SK-N-SH (cell line): ENCODE measurements at regions not wholly inside any gene's neighbourhood (a gene's known extent, or its start where the extent isn't known, plus 50 kb on each side); places are given as distances from the start of the nearest gene placed in this dataset.

Experiments
- CTCF ChIA-PET: fragments of 300-600, 350-600 bp; formaldehyde crosslinking; extraction: SDS; loops from one replicate; lab custom pipeline; 2021; lab: Yijun Ruan, JAX
- POLR2A ChIA-PET: fragments of 350-600 bp; sonication (Branson Sonifier 250); formaldehyde crosslinking; extraction: SDS; loops from one replicate; lab custom pipeline; 2020; ENCODE audit warnings: antibody characterized with exemption, inconsistent platforms; lab: Yijun Ruan, JAX
- DNase-seq: peaks from one replicate; pipeline ENCODE4 v3.0.0; 2012
- H2AFZ ChIP-seq: fragments of 200-600 bp; sonication (generic); 2 replicates; pipeline ENCODE4 v1.8.1; 2016; ENCODE audit warnings: antibody characterized with exemption, mild to moderate bottlenecking, low read depth
- H3F3A ChIP-seq: fragments of 200-600 bp; sonication (generic); replicated peaks from 2 replicates; pipeline ENCODE3; 2016; ENCODE audit warnings: antibody characterized with exemption, mild to moderate bottlenecking; ENCODE audit not compliant: insufficient read depth
- H3K27ac ChIP-seq, 2 experiments: fragments of 200-500 bp in 1 of 2; fragments of 200-600 bp in 1 of 2; sonication (Bioruptor generic) in 1 of 2; sonication (generic), shearing (Covaris generic) in 1 of 2; 2 replicates each; pipeline versions ENCODE4 v1.5.1 to v1.6.1; 2014 to 2016; ENCODE audit warnings: low read depth in 2 of 2, inconsistent platforms in 1 of 2, low read length in 1 of 2, mild to moderate bottlenecking in 1 of 2, mixed read lengths in 1 of 2
- H3K27me3 ChIP-seq: fragments of 200-600 bp; sonication (generic), shearing (Covaris generic); 2 replicates; pipeline ENCODE4 v1.6.1; 2016; ENCODE audit warnings: mixed run types; ENCODE audit not compliant: insufficient read depth
- H3K36me3 ChIP-seq, 2 experiments: fragments of 200-500 bp in 1 of 2; fragments of 200-600 bp in 1 of 2; sonication (Bioruptor generic) in 1 of 2; sonication (generic) in 1 of 2; replicated peaks in 1 of 2; 2 replicates each; pipeline versions ENCODE3 to v1.5.1; 2014 to 2016; ENCODE audit warnings: low read length in 1 of 2, mild to moderate bottlenecking in 1 of 2; ENCODE audit not compliant: insufficient read depth in 2 of 2, control insufficient read depth in 1 of 2
- H3K4me1 ChIP-seq, 2 experiments: fragments of 200-500 bp in 1 of 2; fragments of 200-600 bp in 1 of 2; sonication (Bioruptor generic) in 1 of 2; sonication (generic), shearing (Covaris generic) in 1 of 2; 2 replicates each; pipeline versions ENCODE4 v1.5.1 to v1.6.1; 2014 to 2016; ENCODE audit warnings: low read depth in 1 of 2, low read length in 1 of 2, mixed run types in 1 of 2; ENCODE audit not compliant: insufficient read depth in 2 of 2, control insufficient read depth in 1 of 2
- H3K4me2 ChIP-seq: fragments of 200-600 bp; sonication (generic), shearing (Covaris generic); 2 replicates; pipeline ENCODE4 v1.6.1; 2017; ENCODE audit warnings: mixed run types
- H3K4me3 ChIP-seq, 2 experiments: fragments of 200-500 bp in 1 of 2; fragments of 200-600 bp in 1 of 2; sonication (Bioruptor generic) in 1 of 2; sonication (generic), shearing (Covaris generic) in 1 of 2; 2 replicates each; pipeline versions ENCODE4 v1.5.1 to v1.8.1; 2014 to 2016; ENCODE audit warnings: low read depth in 2 of 2, inconsistent platforms in 1 of 2, low read length in 1 of 2, mild to moderate bottlenecking in 1 of 2, mixed read lengths in 1 of 2, moderate library complexity in 1 of 2
- H3K79me2 ChIP-seq: fragments of 200-600 bp; sonication (generic); 2 replicates; pipeline ENCODE4 v1.8.1; 2017; ENCODE audit warnings: mild to moderate bottlenecking; ENCODE audit not compliant: insufficient read depth
- H3K9ac ChIP-seq: fragments of 200-600 bp; sonication (generic); 2 replicates; pipeline ENCODE4 v1.6.1; 2017; ENCODE audit warnings: mixed run types
- H3K9me2 ChIP-seq: fragments of 200-600 bp; sonication (generic); 2 replicates; pipeline ENCODE4 v1.6.1; 2017; ENCODE audit warnings: mixed run types
- H3K9me3 ChIP-seq: fragments of 200-600 bp; sonication (generic); 2 replicates; pipeline ENCODE4 v1.6.1; 2017; ENCODE audit warnings: mixed run types, mild to moderate bottlenecking, moderate library complexity
- H4K20me1 ChIP-seq: fragments of 200-600 bp; sonication (generic); 2 replicates; pipeline ENCODE4 v1.6.1; 2017; ENCODE audit warnings: mild to moderate bottlenecking, mixed run types; ENCODE audit not compliant: insufficient read depth
- EP300 ChIP-seq, 2 experiments: IDR thresholded peaks; 2 replicates each; pipeline versions ENCODE4 v1.4.0 to v1.6.1; 2012; ENCODE audit warnings: borderline replicate concordance in 1 of 2, low read depth in 1 of 2, low read length in 1 of 2
- FOSL2 ChIP-seq: IDR thresholded peaks from 2 replicates; pipeline ENCODE4 v1.4.0; 2012; ENCODE audit warnings: low read depth, mild to moderate bottlenecking, moderate library complexity, borderline replicate concordance
- MXI1 ChIP-seq: IDR thresholded peaks from 2 replicates; pipeline ENCODE4 v1.6.1; 2012; ENCODE audit warnings: mild to moderate bottlenecking, low read depth, low read length, improper control_type of control experiment
- NFIC ChIP-seq: IDR thresholded peaks from 2 replicates; pipeline ENCODE4 v1.4.0; 2012; ENCODE audit warnings: borderline replicate concordance
- POLR2AphosphoS5 ChIP-seq: IDR thresholded peaks from 2 replicates; pipeline ENCODE4 v1.6.1; 2012; ENCODE audit warnings: low read depth, low read length
- RAD21 ChIP-seq: IDR thresholded peaks from 2 replicates; pipeline ENCODE4 v1.6.1; 2012; ENCODE audit warnings: mild to moderate bottlenecking, low read length
- RCOR1 ChIP-seq: fragments of 150-350 bp; IDR thresholded peaks from 2 replicates; pipeline ENCODE4 v1.6.1; 2017; ENCODE audit warnings: antibody characterized with exemption, low read length
- SIN3A ChIP-seq: IDR thresholded peaks from 2 replicates; pipeline ENCODE4 v1.6.1; 2012; ENCODE audit warnings: low read depth, mild to moderate bottlenecking, low read length, moderate library complexity, borderline replicate concordance
- SMC3 ChIP-seq: IDR thresholded peaks from 2 replicates; pipeline ENCODE4 v1.6.1; 2012; ENCODE audit warnings: low read depth, low read length, improper control_type of control experiment
- TEAD4 ChIP-seq: IDR thresholded peaks from 2 replicates; pipeline ENCODE4 v1.4.0; 2012; ENCODE audit warnings: mild to moderate bottlenecking, borderline replicate concordance; ENCODE audit not compliant: insufficient read depth
- WGBS: methylation state at CpG from one replicate; pipeline ENCODE4 v1.1.6; 2017; ENCODE audit warnings: low lambda C conversion rate; 5-methylcytosine and 5-hydroxymethylcytosine counted together
- TF ChIP-seq, protein P1 (sequence below): IDR thresholded peaks from 2 replicates; pipeline ENCODE4 v1.4.0; 2012; ENCODE audit warnings: low read depth, borderline replicate concordance
- TF ChIP-seq, protein P2 (sequence below): fragments of 150-350 bp; IDR thresholded peaks from 2 replicates; pipeline ENCODE4 v1.6.1; 2016; ENCODE audit warnings: mild to moderate bottlenecking, low read depth, low read length
- TF ChIP-seq, protein P3 (sequence below): fragments of 200-600 bp; sonication (generic); IDR thresholded peaks from 2 replicates; pipeline ENCODE4 v1.6.1; 2017; ENCODE audit warnings: antibody characterized with exemption, mild to moderate bottlenecking, moderate library complexity
- TF ChIP-seq, protein P4 (sequence below): IDR thresholded peaks from 2 replicates; pipeline ENCODE4 v1.6.1; 2012; ENCODE audit warnings: mild to moderate bottlenecking, low read depth, low read length, moderate library complexity

DNA sequence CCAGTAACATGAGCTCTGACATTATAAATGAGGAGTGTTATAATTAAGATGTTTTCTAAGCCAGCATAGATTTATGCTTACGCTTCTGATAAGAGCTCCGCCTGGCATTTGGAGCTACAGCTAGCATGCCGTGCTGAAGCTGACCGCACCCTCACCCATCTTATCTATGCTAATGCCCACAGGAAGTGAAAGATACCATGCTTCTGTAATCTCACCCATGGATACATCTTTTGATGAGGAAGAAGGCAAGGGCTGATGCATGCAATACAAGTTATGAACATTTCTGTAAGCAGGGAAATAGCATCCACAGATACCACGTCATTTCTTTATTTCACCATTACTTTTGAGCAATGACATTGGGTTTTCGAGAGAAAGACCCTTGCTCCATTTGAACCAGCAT, 82.3 kb downstream of the ARL4C start:
- WGBS: 85% methylated on average over 6 of the region's 6 CpGs
- Histone ChIP-seq H3K9me2 (no peaks in the 10 kb centered on the region), H3K4me1 (no peaks in the 10 kb centered on the region; a peak in 1 of 4 replicates), H3K36me3 (no peaks in the 10 kb centered on the region), H2AFZ (no peak overlapping the region), H3K9ac (no peak overlapping the region), H3K4me3 (no peak overlapping the region), H3K4me2 (no peak overlapping the region), H4K20me1 (no peaks in the 10 kb centered on the region), H3F3A (no peaks in the 10 kb centered on the region), H3K27ac (no peak overlapping the region), H3K9me3 (no peaks in the 10 kb centered on the region), H3K27me3 (no peaks in the 10 kb centered on the region), H3K79me2 (no peaks in the 10 kb centered on the region)
- CTCF ChIA-PET: interaction anchor here (1.5 kb wide), 1 partner anchor 125 kb away, joined by 3 read pairs; no protein-coding TSS in a partner anchor
- DNase-seq: no peak
- POLR2A ChIA-PET: no interaction called here
- no peak for TF ChIP-seq RAD21
- TF ChIP-seq, protein P1, sequence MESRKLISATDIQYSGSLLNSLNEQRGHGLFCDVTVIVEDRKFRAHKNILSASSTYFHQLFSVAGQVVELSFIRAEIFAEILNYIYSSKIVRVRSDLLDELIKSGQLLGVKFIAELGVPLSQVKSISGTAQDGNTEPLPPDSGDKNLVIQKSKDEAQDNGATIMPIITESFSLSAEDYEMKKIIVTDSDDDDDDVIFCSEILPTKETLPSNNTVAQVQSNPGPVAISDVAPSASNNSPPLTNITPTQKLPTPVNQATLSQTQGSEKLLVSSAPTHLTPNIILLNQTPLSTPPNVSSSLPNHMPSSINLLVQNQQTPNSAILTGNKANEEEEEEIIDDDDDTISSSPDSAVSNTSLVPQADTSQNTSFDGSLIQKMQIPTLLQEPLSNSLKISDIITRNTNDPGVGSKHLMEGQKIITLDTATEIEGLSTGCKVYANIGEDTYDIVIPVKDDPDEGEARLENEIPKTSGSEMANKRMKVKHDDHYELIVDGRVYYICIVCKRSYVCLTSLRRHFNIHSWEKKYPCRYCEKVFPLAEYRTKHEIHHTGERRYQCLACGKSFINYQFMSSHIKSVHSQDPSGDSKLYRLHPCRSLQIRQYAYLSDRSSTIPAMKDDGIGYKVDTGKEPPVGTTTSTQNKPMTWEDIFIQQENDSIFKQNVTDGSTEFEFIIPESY: no peak
- TF ChIP-seq MXI1: no peak
- no peak for TF ChIP-seq TEAD4
- TF ChIP-seq NFIC: no peak
- TF ChIP-seq EP300 (IDR thresholded peaks at IDR 0.05; ENCODE audit: borderline replicate concordance in 1 of 2, low read depth in 1 of 2, low read length in 1 of 2): no peak
- no peak for TF ChIP-seq FOSL2
- TF ChIP-seq SIN3A: no peak
- TF ChIP-seq SMC3: no peak
- TF ChIP-seq, protein P2, sequence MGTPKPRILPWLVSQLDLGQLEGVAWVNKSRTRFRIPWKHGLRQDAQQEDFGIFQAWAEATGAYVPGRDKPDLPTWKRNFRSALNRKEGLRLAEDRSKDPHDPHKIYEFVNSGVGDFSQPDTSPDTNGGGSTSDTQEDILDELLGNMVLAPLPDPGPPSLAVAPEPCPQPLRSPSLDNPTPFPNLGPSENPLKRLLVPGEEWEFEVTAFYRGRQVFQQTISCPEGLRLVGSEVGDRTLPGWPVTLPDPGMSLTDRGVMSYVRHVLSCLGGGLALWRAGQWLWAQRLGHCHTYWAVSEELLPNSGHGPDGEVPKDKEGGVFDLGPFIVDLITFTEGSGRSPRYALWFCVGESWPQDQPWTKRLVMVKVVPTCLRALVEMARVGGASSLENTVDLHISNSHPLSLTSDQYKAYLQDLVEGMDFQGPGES: no peak
- TF ChIP-seq, protein P3, sequence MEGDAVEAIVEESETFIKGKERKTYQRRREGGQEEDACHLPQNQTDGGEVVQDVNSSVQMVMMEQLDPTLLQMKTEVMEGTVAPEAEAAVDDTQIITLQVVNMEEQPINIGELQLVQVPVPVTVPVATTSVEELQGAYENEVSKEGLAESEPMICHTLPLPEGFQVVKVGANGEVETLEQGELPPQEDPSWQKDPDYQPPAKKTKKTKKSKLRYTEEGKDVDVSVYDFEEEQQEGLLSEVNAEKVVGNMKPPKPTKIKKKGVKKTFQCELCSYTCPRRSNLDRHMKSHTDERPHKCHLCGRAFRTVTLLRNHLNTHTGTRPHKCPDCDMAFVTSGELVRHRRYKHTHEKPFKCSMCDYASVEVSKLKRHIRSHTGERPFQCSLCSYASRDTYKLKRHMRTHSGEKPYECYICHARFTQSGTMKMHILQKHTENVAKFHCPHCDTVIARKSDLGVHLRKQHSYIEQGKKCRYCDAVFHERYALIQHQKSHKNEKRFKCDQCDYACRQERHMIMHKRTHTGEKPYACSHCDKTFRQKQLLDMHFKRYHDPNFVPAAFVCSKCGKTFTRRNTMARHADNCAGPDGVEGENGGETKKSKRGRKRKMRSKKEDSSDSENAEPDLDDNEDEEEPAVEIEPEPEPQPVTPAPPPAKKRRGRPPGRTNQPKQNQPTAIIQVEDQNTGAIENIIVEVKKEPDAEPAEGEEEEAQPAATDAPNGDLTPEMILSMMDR: no peak
- TF ChIP-seq, protein P4, sequence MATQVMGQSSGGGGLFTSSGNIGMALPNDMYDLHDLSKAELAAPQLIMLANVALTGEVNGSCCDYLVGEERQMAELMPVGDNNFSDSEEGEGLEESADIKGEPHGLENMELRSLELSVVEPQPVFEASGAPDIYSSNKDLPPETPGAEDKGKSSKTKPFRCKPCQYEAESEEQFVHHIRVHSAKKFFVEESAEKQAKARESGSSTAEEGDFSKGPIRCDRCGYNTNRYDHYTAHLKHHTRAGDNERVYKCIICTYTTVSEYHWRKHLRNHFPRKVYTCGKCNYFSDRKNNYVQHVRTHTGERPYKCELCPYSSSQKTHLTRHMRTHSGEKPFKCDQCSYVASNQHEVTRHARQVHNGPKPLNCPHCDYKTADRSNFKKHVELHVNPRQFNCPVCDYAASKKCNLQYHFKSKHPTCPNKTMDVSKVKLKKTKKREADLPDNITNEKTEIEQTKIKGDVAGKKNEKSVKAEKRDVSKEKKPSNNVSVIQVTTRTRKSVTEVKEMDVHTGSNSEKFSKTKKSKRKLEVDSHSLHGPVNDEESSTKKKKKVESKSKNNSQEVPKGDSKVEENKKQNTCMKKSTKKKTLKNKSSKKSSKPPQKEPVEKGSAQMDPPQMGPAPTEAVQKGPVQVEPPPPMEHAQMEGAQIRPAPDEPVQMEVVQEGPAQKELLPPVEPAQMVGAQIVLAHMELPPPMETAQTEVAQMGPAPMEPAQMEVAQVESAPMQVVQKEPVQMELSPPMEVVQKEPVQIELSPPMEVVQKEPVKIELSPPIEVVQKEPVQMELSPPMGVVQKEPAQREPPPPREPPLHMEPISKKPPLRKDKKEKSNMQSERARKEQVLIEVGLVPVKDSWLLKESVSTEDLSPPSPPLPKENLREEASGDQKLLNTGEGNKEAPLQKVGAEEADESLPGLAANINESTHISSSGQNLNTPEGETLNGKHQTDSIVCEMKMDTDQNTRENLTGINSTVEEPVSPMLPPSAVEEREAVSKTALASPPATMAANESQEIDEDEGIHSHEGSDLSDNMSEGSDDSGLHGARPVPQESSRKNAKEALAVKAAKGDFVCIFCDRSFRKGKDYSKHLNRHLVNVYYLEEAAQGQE: no peak
- TF ChIP-seq RCOR1: no peak
- TF ChIP-seq POLR2AphosphoS5: no peak
